ENCODE measurements at regions not wholly inside any gene's neighbourhood (a gene's known extent, or its start where the extent isn't known, plus 50 kb on each side); places are given as distances from the start of the nearest gene placed in this dataset.

DNA sequence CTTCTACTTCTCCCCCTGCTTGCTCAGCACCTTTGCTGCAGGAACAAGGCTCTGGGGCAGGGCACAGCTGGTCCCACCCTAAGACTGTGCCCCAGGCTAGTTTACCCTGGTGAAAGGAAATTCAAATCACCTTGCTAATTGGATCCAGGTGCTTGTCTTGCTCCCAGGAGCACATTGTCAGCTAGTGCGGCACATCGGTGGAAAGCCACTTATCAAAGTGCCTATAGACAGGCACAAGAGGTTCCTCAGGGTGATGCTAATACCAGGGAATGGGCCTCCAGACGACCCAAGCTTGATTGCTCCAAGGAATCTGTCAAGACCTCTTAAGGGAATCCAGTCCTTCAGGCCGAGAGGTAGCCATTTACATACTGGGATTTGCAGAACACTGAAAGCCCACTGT is 64.5 kb upstream of the PRPS1 start:
- H3K36me3 Mint-ChIP-seq: no peaks in the 10 kb centered on the region
- ChIA-PET POLR2A (interaction anchor here (0.8 kb wide), 1 partner anchor 65 kb away, joined by 5 read pairs; the partner anchor contains the start of gene PRPS1), CTCF (interaction anchor here (0.6 to 1.8 kb wide), 2 partner anchors 21 to 417 kb away, joined by 5 to 6 read pairs; no protein-coding TSS in a partner anchor)
- H3K27me3 Mint-ChIP-seq (ENCODE audit: low read depth): no peaks in the 10 kb centered on the region
- H3K4me1 Mint-ChIP-seq: peaks cover 76% of the 10 kb centered on the region
- peak overlapping the region; percentile 36 for H3K4me3 Mint-ChIP-seq
- ATAC-seq (peak; percentile 34), DNase-seq (ENCODE audit: low spot score) (peak; percentile 21)
- TF ChIP-seq, protein P1, sequence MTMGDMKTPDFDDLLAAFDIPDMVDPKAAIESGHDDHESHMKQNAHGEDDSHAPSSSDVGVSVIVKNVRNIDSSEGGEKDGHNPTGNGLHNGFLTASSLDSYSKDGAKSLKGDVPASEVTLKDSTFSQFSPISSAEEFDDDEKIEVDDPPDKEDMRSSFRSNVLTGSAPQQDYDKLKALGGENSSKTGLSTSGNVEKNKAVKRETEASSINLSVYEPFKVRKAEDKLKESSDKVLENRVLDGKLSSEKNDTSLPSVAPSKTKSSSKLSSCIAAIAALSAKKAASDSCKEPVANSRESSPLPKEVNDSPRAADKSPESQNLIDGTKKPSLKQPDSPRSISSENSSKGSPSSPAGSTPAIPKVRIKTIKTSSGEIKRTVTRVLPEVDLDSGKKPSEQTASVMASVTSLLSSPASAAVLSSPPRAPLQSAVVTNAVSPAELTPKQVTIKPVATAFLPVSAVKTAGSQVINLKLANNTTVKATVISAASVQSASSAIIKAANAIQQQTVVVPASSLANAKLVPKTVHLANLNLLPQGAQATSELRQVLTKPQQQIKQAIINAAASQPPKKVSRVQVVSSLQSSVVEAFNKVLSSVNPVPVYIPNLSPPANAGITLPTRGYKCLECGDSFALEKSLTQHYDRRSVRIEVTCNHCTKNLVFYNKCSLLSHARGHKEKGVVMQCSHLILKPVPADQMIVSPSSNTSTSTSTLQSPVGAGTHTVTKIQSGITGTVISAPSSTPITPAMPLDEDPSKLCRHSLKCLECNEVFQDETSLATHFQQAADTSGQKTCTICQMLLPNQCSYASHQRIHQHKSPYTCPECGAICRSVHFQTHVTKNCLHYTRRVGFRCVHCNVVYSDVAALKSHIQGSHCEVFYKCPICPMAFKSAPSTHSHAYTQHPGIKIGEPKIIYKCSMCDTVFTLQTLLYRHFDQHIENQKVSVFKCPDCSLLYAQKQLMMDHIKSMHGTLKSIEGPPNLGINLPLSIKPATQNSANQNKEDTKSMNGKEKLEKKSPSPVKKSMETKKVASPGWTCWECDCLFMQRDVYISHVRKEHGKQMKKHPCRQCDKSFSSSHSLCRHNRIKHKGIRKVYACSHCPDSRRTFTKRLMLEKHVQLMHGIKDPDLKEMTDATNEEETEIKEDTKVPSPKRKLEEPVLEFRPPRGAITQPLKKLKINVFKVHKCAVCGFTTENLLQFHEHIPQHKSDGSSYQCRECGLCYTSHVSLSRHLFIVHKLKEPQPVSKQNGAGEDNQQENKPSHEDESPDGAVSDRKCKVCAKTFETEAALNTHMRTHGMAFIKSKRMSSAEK (CRISPR knock-in tag; IDR thresholded peaks at IDR 0.05; ENCODE audit: borderline replicate concordance): no peak
- no peak for TF ChIP-seq PRRX2 (CRISPR knock-in tag; IDR thresholded peaks at IDR 0.05)
- TF ChIP-seq, protein P2, sequence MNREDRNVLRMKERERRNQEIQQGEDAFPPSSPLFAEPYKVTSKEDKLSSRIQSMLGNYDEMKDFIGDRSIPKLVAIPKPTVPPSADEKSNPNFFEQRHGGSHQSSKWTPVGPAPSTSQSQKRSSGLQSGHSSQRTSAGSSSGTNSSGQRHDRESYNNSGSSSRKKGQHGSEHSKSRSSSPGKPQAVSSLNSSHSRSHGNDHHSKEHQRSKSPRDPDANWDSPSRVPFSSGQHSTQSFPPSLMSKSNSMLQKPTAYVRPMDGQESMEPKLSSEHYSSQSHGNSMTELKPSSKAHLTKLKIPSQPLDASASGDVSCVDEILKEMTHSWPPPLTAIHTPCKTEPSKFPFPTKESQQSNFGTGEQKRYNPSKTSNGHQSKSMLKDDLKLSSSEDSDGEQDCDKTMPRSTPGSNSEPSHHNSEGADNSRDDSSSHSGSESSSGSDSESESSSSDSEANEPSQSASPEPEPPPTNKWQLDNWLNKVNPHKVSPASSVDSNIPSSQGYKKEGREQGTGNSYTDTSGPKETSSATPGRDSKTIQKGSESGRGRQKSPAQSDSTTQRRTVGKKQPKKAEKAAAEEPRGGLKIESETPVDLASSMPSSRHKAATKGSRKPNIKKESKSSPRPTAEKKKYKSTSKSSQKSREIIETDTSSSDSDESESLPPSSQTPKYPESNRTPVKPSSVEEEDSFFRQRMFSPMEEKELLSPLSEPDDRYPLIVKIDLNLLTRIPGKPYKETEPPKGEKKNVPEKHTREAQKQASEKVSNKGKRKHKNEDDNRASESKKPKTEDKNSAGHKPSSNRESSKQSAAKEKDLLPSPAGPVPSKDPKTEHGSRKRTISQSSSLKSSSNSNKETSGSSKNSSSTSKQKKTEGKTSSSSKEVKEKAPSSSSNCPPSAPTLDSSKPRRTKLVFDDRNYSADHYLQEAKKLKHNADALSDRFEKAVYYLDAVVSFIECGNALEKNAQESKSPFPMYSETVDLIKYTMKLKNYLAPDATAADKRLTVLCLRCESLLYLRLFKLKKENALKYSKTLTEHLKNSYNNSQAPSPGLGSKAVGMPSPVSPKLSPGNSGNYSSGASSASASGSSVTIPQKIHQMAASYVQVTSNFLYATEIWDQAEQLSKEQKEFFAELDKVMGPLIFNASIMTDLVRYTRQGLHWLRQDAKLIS (CRISPR knock-in tag; IDR thresholded peaks at IDR 0.05; ENCODE audit: borderline replicate concordance): no peak
- TF ChIP-seq NR1H2 (CRISPR knock-in tag; IDR thresholded peaks at IDR 0.05): no peak
- no peak for TF ChIP-seq CBFB (CRISPR knock-in tag; IDR thresholded peaks at IDR 0.05; ENCODE audit: low read depth)
- TF ChIP-seq, protein P3, sequence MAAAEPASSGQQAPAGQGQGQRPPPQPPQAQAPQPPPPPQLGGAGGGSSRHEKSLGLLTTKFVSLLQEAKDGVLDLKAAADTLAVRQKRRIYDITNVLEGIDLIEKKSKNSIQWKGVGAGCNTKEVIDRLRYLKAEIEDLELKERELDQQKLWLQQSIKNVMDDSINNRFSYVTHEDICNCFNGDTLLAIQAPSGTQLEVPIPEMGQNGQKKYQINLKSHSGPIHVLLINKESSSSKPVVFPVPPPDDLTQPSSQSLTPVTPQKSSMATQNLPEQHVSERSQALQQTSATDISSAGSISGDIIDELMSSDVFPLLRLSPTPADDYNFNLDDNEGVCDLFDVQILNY (CRISPR knock-in tag; IDR thresholded peaks at IDR 0.05): no peak
- TF ChIP-seq ELF4 (CRISPR knock-in tag; IDR thresholded peaks at IDR 0.05; ENCODE audit: low read depth): no peak
- no peak for TF ChIP-seq ZNF396 (CRISPR knock-in tag; IDR thresholded peaks at IDR 0.05; ENCODE audit: borderline replicate concordance)
- TF ChIP-seq, protein P4, sequence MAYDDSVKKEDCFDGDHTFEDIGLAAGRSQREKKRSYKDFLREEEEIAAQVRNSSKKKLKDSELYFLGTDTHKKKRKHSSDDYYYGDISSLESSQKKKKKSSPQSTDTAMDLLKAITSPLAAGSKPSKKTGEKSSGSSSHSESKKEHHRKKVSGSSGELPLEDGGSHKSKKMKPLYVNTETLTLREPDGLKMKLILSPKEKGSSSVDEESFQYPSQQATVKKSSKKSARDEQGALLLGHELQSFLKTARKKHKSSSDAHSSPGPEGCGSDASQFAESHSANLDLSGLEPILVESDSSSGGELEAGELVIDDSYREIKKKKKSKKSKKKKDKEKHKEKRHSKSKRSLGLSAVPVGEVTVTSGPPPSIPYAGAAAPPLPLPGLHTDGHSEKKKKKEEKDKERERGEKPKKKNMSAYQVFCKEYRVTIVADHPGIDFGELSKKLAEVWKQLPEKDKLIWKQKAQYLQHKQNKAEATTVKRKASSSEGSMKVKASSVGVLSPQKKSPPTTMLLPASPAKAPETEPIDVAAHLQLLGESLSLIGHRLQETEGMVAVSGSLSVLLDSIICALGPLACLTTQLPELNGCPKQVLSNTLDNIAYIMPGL (CRISPR knock-in tag; IDR thresholded peaks at IDR 0.05): no peak
- TF ChIP-seq, protein P5, sequence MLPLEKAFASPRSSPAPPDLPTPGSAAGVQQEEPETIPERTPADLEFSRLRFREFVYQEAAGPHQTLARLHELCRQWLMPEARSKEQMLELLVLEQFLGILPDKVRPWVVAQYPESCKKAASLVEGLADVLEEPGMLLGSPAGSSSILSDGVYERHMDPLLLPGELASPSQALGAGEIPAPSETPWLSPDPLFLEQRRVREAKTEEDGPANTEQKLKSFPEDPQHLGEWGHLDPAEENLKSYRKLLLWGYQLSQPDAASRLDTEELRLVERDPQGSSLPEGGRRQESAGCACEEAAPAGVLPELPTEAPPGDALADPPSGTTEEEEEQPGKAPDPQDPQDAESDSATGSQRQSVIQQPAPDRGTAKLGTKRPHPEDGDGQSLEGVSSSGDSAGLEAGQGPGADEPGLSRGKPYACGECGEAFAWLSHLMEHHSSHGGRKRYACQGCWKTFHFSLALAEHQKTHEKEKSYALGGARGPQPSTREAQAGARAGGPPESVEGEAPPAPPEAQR (CRISPR knock-in tag; IDR thresholded peaks at IDR 0.05): no peak
- TF ChIP-seq, protein P6, sequence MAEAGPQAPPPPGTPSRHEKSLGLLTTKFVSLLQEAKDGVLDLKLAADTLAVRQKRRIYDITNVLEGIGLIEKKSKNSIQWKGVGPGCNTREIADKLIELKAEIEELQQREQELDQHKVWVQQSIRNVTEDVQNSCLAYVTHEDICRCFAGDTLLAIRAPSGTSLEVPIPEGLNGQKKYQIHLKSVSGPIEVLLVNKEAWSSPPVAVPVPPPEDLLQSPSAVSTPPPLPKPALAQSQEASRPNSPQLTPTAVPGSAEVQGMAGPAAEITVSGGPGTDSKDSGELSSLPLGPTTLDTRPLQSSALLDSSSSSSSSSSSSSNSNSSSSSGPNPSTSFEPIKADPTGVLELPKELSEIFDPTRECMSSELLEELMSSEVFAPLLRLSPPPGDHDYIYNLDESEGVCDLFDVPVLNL (CRISPR knock-in tag; IDR thresholded peaks at IDR 0.05; ENCODE audit: borderline replicate concordance, low read depth): no peak
- no peak for TF ChIP-seq ZNF121 (CRISPR knock-in tag; IDR thresholded peaks at IDR 0.05)
- TF ChIP-seq, protein P7, sequence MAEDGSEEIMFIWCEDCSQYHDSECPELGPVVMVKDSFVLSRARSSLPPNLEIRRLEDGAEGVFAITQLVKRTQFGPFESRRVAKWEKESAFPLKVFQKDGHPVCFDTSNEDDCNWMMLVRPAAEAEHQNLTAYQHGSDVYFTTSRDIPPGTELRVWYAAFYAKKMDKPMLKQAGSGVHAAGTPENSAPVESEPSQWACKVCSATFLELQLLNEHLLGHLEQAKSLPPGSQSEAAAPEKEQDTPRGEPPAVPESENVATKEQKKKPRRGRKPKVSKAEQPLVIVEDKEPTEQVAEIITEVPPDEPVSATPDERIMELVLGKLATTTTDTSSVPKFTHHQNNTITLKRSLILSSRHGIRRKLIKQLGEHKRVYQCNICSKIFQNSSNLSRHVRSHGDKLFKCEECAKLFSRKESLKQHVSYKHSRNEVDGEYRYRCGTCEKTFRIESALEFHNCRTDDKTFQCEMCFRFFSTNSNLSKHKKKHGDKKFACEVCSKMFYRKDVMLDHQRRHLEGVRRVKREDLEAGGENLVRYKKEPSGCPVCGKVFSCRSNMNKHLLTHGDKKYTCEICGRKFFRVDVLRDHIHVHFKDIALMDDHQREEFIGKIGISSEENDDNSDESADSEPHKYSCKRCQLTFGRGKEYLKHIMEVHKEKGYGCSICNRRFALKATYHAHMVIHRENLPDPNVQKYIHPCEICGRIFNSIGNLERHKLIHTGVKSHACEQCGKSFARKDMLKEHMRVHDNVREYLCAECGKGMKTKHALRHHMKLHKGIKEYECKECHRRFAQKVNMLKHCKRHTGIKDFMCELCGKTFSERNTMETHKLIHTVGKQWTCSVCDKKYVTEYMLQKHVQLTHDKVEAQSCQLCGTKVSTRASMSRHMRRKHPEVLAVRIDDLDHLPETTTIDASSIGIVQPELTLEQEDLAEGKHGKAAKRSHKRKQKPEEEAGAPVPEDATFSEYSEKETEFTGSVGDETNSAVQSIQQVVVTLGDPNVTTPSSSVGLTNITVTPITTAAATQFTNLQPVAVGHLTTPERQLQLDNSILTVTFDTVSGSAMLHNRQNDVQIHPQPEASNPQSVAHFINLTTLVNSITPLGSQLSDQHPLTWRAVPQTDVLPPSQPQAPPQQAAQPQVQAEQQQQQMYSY (CRISPR knock-in tag; IDR thresholded peaks at IDR 0.05): no peak
- TF ChIP-seq, protein P8, sequence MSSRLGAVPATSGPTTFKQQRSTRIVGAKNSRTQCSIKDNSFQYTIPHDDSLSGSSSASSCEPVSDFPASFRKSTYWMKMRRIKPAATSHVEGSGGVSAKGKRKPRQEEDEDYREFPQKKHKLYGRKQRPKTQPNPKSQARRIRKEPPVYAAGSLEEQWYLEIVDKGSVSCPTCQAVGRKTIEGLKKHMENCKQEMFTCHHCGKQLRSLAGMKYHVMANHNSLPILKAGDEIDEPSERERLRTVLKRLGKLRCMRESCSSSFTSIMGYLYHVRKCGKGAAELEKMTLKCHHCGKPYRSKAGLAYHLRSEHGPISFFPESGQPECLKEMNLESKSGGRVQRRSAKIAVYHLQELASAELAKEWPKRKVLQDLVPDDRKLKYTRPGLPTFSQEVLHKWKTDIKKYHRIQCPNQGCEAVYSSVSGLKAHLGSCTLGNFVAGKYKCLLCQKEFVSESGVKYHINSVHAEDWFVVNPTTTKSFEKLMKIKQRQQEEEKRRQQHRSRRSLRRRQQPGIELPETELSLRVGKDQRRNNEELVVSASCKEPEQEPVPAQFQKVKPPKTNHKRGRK (CRISPR knock-in tag; IDR thresholded peaks at IDR 0.05; ENCODE audit: borderline replicate concordance): no peak
- H3K27ac Mint-ChIP-seq: peak overlapping the region; percentile 94
- H3K9me3 Mint-ChIP-seq: no peaks in the 10 kb centered on the region

All from WTC11 (cell line).